K562 (cell line): ENCODE measurements at regions not wholly inside any gene's neighbourhood (a gene's known extent, or its start where the extent isn't known, plus 50 kb on each side); places are given as distances from the start of the nearest gene placed in this dataset.

Experiments used
- CBX5 ChIP-seq: IDR thresholded peaks from 2 replicates; pipeline ENCODE4 v1.6.1; 2014; ENCODE audit warnings: low read depth, borderline replicate concordance
- CREB1 ChIP-seq, 2 experiments: sonication (generic) in 1 of 2; formaldehyde crosslinking in 1 of 2; IDR thresholded peaks; 2 replicates each; pipeline versions ENCODE4 v1.6.1 to v1.8.0; 2012 to 2022; ENCODE audit warnings: inconsistent platforms in 1 of 2, mild to moderate bottlenecking in 1 of 2, missing genetic modification reagents in 1 of 2, moderate library complexity in 1 of 2
- EP400 ChIP-seq: fragments of 450-650 bp; IDR thresholded peaks from 2 replicates; pipeline ENCODE4 v1.6.1; 2017; ENCODE audit warnings: antibody characterized with exemption, mild to moderate bottlenecking, moderate library complexity
- HDAC2 ChIP-seq: fragments of 450-650 bp; IDR thresholded peaks from 2 replicates; pipeline ENCODE4 v1.6.1; 2016; ENCODE audit warnings: mild to moderate bottlenecking
- MXI1 ChIP-seq: IDR thresholded peaks from 2 replicates; pipeline ENCODE4 v1.6.1; 2011; ENCODE audit warnings: low read depth, mild to moderate bottlenecking, improper control_type of control experiment, low read length
- SNRNP70 ChIP-seq: fragments of 200-400 bp; formaldehyde crosslinking; optimal IDR thresholded peaks from 2 replicates; pipeline ENCODE3; 2017; ENCODE audit warnings: low read depth, low read length
- U2AF1 ChIP-seq: fragments of 200-400 bp; formaldehyde crosslinking; optimal IDR thresholded peaks from 2 replicates; pipeline ENCODE3; 2017; ENCODE audit warnings: mild to moderate bottlenecking, low read depth, low read length, moderate library complexity
- ZNF316 ChIP-seq: fragments of 450-650 bp; IDR thresholded peaks from 2 replicates; pipeline ENCODE4 v1.6.1; 2016
- TF ChIP-seq, protein P1 (sequence below): sonication (generic); formaldehyde crosslinking; IDR thresholded peaks from 2 replicates; pipeline ENCODE4 v1.8.0; 2022; ENCODE audit warnings: missing genetic modification reagents, mild to moderate bottlenecking, moderate library complexity, borderline replicate concordance
- TF ChIP-seq, protein P2 (sequence below): sonication (generic); formaldehyde crosslinking; IDR thresholded peaks from 2 replicates; pipeline ENCODE4 v1.8.0; 2022; ENCODE audit warnings: mild to moderate bottlenecking, low read depth, missing genetic modification reagents
- TF ChIP-seq, protein P3 (sequence below): sonication (generic); formaldehyde crosslinking; IDR thresholded peaks from 2 replicates; pipeline ENCODE4 v1.5.0; 2020; ENCODE audit warnings: missing genetic modification reagents
- TF ChIP-seq, protein P4 (sequence below), 3 experiments: IDR thresholded peaks in 2 of 3; conservative IDR thresholded peaks in 1 of 3; 2 replicates each; pipeline ENCODE4 v1.5.1; 2011 to 2012; ENCODE audit warnings: low read length in 3 of 3, mild to moderate bottlenecking in 3 of 3, control low read depth in 2 of 3, improper control_type of control experiment in 1 of 3, inconsistent platforms in 1 of 3, low read depth in 1 of 3, mixed read lengths in 1 of 3, moderate library complexity in 1 of 3; ENCODE audit not compliant: insufficient read depth in 2 of 3

DNA sequence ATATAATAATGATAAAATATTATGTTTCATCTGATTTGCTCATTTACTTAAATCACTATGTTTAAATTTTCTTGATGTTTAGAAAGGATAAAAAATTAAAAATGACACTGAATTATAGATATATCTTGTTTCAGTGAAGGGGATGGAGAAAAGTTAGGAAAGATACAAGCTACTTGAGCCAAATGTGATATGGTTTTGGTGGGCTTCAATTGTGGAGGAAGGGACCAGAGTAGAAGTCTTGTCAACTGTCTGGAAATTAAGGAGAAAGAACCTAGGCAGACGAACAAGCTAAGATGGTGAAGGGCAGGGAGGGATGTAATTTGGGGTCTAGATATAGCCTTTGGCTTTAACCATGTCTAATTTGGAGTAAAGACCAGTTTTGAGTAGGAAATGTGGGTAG, 186.4 kb upstream of the MMS22L start:
- TF ChIP-seq MXI1 (no peak), CREB1 (IDR thresholded peaks at IDR 0.05) (no peak), CREB1 (CRISPR knock-in tag; IDR thresholded peaks at IDR 0.05) (no peak), ZNF316 (no peak), HDAC2 (no peak), EP400 (no peak), U2AF1 (no peak), SNRNP70 (no peak), CBX5 (no peak)
- TF ChIP-seq, protein P1, sequence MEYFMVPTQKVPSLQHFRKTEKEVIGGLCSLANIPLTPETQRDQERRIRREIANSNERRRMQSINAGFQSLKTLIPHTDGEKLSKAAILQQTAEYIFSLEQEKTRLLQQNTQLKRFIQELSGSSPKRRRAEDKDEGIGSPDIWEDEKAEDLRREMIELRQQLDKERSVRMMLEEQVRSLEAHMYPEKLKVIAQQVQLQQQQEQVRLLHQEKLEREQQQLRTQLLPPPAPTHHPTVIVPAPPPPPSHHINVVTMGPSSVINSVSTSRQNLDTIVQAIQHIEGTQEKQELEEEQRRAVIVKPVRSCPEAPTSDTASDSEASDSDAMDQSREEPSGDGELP = no peak
- TF ChIP-seq, protein P2, sequence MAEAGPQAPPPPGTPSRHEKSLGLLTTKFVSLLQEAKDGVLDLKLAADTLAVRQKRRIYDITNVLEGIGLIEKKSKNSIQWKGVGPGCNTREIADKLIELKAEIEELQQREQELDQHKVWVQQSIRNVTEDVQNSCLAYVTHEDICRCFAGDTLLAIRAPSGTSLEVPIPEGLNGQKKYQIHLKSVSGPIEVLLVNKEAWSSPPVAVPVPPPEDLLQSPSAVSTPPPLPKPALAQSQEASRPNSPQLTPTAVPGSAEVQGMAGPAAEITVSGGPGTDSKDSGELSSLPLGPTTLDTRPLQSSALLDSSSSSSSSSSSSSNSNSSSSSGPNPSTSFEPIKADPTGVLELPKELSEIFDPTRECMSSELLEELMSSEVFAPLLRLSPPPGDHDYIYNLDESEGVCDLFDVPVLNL = no peak
- TF ChIP-seq, protein P3, sequence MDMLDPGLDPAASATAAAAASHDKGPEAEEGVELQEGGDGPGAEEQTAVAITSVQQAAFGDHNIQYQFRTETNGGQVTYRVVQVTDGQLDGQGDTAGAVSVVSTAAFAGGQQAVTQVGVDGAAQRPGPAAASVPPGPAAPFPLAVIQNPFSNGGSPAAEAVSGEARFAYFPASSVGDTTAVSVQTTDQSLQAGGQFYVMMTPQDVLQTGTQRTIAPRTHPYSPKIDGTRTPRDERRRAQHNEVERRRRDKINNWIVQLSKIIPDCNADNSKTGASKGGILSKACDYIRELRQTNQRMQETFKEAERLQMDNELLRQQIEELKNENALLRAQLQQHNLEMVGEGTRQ (CRISPR knock-in tag) = no peak
- TF ChIP-seq, protein P4, sequence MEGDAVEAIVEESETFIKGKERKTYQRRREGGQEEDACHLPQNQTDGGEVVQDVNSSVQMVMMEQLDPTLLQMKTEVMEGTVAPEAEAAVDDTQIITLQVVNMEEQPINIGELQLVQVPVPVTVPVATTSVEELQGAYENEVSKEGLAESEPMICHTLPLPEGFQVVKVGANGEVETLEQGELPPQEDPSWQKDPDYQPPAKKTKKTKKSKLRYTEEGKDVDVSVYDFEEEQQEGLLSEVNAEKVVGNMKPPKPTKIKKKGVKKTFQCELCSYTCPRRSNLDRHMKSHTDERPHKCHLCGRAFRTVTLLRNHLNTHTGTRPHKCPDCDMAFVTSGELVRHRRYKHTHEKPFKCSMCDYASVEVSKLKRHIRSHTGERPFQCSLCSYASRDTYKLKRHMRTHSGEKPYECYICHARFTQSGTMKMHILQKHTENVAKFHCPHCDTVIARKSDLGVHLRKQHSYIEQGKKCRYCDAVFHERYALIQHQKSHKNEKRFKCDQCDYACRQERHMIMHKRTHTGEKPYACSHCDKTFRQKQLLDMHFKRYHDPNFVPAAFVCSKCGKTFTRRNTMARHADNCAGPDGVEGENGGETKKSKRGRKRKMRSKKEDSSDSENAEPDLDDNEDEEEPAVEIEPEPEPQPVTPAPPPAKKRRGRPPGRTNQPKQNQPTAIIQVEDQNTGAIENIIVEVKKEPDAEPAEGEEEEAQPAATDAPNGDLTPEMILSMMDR (IDR thresholded peaks at IDR 0.05 in 2 of 3, conservative IDR thresholded peaks at IDR 0.05 in 1 of 3; ENCODE audit: insufficient read depth in 2 of 3, low read depth in 1 of 3, low read length in 3 of 3) = no peak
